ENCODE measurements at regions not wholly inside any gene's neighbourhood (a gene's known extent, or its start where the extent isn't known, plus 50 kb on each side); places are given as distances from the start of the nearest gene placed in this dataset.

GRCh38 chr1:172970186-172970585 lies 80.6 kb downstream of the TNFSF18 start:
- DNase-seq, result no peak
- intact Hi-C loops (cut with DNase I; ENCODE audit: low total_unique reads), result no loop called here
- TF ChIP-seq POLR2A (IDR thresholded peaks at IDR 0.05), result no peak
- TF ChIP-seq CTCF (IDR thresholded peaks at IDR 0.05), result no peak
- no peak overlapping the region for H3K27ac ChIP-seq
- H3K27me3 ChIP-seq, result no peaks in the 10 kb centered on the region
- H3K9me3 ChIP-seq, result no peaks in the 10 kb centered on the region
- H3K36me3 ChIP-seq, result no peaks in the 10 kb centered on the region
- no peak overlapping the region for H3K4me3 ChIP-seq
- H3K4me1 ChIP-seq, result no peaks in the 10 kb centered on the region

- no peak for DNase-seq
- Histone ChIP-seq H3K27ac (no peak overlapping the region), H3K9me3 (no peaks in the 10 kb centered on the region), H3K4me3 (no peak overlapping the region), H3K36me3 (no peaks in the 10 kb centered on the region), H3K4me1 (no peaks in the 10 kb centered on the region), H3K27me3 (no peaks in the 10 kb centered on the region)
- TF ChIP-seq CTCF (IDR thresholded peaks at IDR 0.05) (no peak), POLR2A (IDR thresholded peaks at IDR 0.05) (no peak)
- intact Hi-C loops (cut with DNase I; ENCODE audit: low total_unique reads), result no loop called here
Measured at GRCh38 chr1:172971241-172971640, 79.5 kb downstream of the TNFSF18 start.

- Histone ChIP-seq H3K27ac (no peak overlapping the region), H3K27me3 (no peaks in the 10 kb centered on the region), H3K4me3 (no peak overlapping the region), H3K9me3 (no peaks in the 10 kb centered on the region), H3K36me3 (no peaks in the 10 kb centered on the region), H3K4me1 (no peaks in the 10 kb centered on the region)
- intact Hi-C loops (cut with DNase I; ENCODE audit: low total_unique reads), result no loop called here
- DNase-seq, result no peak
- TF ChIP-seq POLR2A (IDR thresholded peaks at IDR 0.05), result no peak
- TF ChIP-seq CTCF (IDR thresholded peaks at IDR 0.05), result no peak
Measured at GRCh38 chr1:172972258-172972657, 78.5 kb downstream of the TNFSF18 start.

- no peak for DNase-seq
- Histone ChIP-seq H3K27ac (no peak overlapping the region), H3K4me3 (no peak overlapping the region), H3K36me3 (no peaks in the 10 kb centered on the region), H3K9me3 (no peaks in the 10 kb centered on the region), H3K27me3 (no peaks in the 10 kb centered on the region), H3K4me1 (no peaks in the 10 kb centered on the region)
- intact Hi-C loops (cut with DNase I; ENCODE audit: low total_unique reads), result no loop called here
- no peak for TF ChIP-seq POLR2A (IDR thresholded peaks at IDR 0.05)
- no peak for TF ChIP-seq CTCF (IDR thresholded peaks at IDR 0.05)
Measured at GRCh38 chr1:172973424-172973823, 77.3 kb downstream of the TNFSF18 start.

GRCh38 chr1:172976222-172977041 lies 74.3 kb downstream of the TNFSF18 start:
- Histone ChIP-seq H3K27me3 (no peaks in the 10 kb centered on the region), H3K9me3 (no peaks in the 10 kb centered on the region), H3K4me1 (no peaks in the 10 kb centered on the region), H3K4me3 (no peak overlapping the region), H3K27ac (no peak overlapping the region), H3K36me3 (no peaks in the 10 kb centered on the region)
- TF ChIP-seq POLR2A (IDR thresholded peaks at IDR 0.05) (no peak), CTCF (IDR thresholded peaks at IDR 0.05) (no peak)
- no peak for DNase-seq
- intact Hi-C loops (cut with DNase I; ENCODE audit: low total_unique reads), result no loop called here

All from uterus (tissue), 3 donors.